Prostate gland (tissue), 2 donors: ENCODE measurements at regions not wholly inside any gene's neighbourhood (a gene's known extent, or its start where the extent isn't known, plus 50 kb on each side); places are given as distances from the start of the nearest gene placed in this dataset.

ENCODE experiments used
- DNase-seq: peaks from one replicate; pipeline ENCODE4 v3.0.0-alpha.2; 2019; ENCODE audit warnings: low spot score
- H3K27ac ChIP-seq, 2 donors: fragments of 200-600 bp; sonication (generic); 2 replicates each; pipeline ENCODE4 v1.5.1; 2017 to 2019
- H3K27me3 ChIP-seq: fragments of 200-600 bp; sonication (generic); replicated peaks from 2 replicates; pipeline ENCODE4 v1.5.1; 2019; ENCODE audit not compliant: insufficient read depth
- H3K36me3 ChIP-seq, 2 donors: fragments of 200-600 bp; sonication (generic); 1 replicate in 1 of 2; 2 replicates in 1 of 2; pipeline versions ENCODE4 v1.5.1 to v1.8.1; 2017 to 2019
- H3K4me1 ChIP-seq: fragments of 200-600 bp; sonication (generic); replicated peaks from 2 replicates; pipeline ENCODE4 v1.5.1; 2019
- H3K4me3 ChIP-seq, 2 donors: fragments of 200-600 bp; sonication (generic); 2 replicates each; pipeline ENCODE4 v1.5.1; 2017 to 2019
- H3K9me3 ChIP-seq: fragments of 200-600 bp; sonication (generic); 2 replicates; pipeline ENCODE4 v1.5.1; 2017
- POLR2A ChIP-seq: fragments of 450-650 bp; IDR thresholded peaks from one replicate; pipeline ENCODE4 v1.6.1; 2016; ENCODE audit warnings: antibody characterized with exemption, mild to moderate bottlenecking
- POLR2AphosphoS5 ChIP-seq: sonication (generic); formaldehyde crosslinking; IDR thresholded peaks from one replicate; pipeline ENCODE4 v1.6.1; 2017; ENCODE audit warnings: antibody characterized with exemption
- WGBS: methylation state at CpG from one replicate; pipeline ENCODE4 v1.1.5; 2018; 5-methylcytosine and 5-hydroxymethylcytosine counted together
- intact Hi-C: fragments of 100-400 bp; cut with DNase I; formaldehyde crosslinking; loops from one replicate; pipeline ENCODE4 v1.14.2; 2022
- TF ChIP-seq, protein P1 (sequence below), 4 experiments: fragments of 200-600 bp in 2 of 4; fragments of 450-650 bp in 2 of 4; sonication (generic) in 2 of 4; IDR thresholded peaks; 1 replicate in 3 of 4; 2 replicates in 1 of 4; pipeline ENCODE4 v1.5.1; 2016 to 2019; ENCODE audit warnings: antibody characterized with exemption in 4 of 4, mild to moderate bottlenecking in 2 of 4, moderate library complexity in 2 of 4

GRCh38 chr5:125325488-125326149 is 579.2 kb upstream of the ZNF608 start:
- H3K4me1 ChIP-seq, result no peaks in the 10 kb centered on the region
- DNase-seq, result no peak
- WGBS, result 65% methylated on average over 4 of the region's 4 CpGs
- intact Hi-C loops, result no loop called here
- no peaks in the 10 kb centered on the region for H3K9me3 ChIP-seq
- no peak overlapping the region for H3K4me3 ChIP-seq
- H3K36me3 ChIP-seq, result no peaks in the 10 kb centered on the region
- no peak overlapping the region for H3K27ac ChIP-seq
- no peaks in the 10 kb centered on the region for H3K27me3 ChIP-seq
- no peak for TF ChIP-seq POLR2AphosphoS5
- TF ChIP-seq, protein P1, sequence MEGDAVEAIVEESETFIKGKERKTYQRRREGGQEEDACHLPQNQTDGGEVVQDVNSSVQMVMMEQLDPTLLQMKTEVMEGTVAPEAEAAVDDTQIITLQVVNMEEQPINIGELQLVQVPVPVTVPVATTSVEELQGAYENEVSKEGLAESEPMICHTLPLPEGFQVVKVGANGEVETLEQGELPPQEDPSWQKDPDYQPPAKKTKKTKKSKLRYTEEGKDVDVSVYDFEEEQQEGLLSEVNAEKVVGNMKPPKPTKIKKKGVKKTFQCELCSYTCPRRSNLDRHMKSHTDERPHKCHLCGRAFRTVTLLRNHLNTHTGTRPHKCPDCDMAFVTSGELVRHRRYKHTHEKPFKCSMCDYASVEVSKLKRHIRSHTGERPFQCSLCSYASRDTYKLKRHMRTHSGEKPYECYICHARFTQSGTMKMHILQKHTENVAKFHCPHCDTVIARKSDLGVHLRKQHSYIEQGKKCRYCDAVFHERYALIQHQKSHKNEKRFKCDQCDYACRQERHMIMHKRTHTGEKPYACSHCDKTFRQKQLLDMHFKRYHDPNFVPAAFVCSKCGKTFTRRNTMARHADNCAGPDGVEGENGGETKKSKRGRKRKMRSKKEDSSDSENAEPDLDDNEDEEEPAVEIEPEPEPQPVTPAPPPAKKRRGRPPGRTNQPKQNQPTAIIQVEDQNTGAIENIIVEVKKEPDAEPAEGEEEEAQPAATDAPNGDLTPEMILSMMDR (IDR thresholded peaks at IDR 0.05), result no peak
- no peak for TF ChIP-seq POLR2A

DNA sequence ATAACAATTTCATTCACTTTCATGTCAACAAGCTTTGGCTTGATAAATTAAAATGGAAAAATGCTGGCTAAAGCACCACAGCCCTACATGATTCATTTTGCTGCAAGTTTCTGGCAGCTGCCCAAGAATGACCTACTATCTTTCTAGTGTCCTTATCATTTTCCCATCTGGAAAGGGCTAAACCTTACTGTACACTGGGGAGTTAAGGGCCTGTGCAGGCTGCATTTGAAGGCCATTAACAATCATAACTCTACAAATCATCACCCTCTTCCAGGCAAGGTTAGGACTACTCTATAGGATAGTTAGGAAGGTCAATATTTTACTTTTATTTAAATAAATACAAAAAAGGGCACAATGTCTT is 579.7 kb upstream of the ZNF608 start:
- H3K4me1 ChIP-seq, result no peaks in the 10 kb centered on the region
- H3K27me3 ChIP-seq, result no peaks in the 10 kb centered on the region
- no peaks in the 10 kb centered on the region for H3K36me3 ChIP-seq
- no peak for DNase-seq
- intact Hi-C loops, result no loop called here
- TF ChIP-seq POLR2AphosphoS5, result no peak
- no peak overlapping the region for H3K27ac ChIP-seq
- H3K9me3 ChIP-seq, result no peaks in the 10 kb centered on the region
- no peak overlapping the region for H3K4me3 ChIP-seq

GRCh38 chr5:125327676-125328075 is 581.2 kb upstream of the ZNF608 start:
- no peaks in the 10 kb centered on the region for H3K4me1 ChIP-seq
- TF ChIP-seq POLR2AphosphoS5, result no peak
- TF ChIP-seq, protein P1 (IDR thresholded peaks at IDR 0.05), result no peak
- TF ChIP-seq POLR2A, result no peak
- intact Hi-C loops, result no loop called here
- 85% methylated on average over 3 of the region's 3 CpGs for WGBS
- no peak overlapping the region for H3K27ac ChIP-seq
- H3K36me3 ChIP-seq, result no peaks in the 10 kb centered on the region
- H3K27me3 ChIP-seq, result no peaks in the 10 kb centered on the region
- H3K4me3 ChIP-seq, result no peak overlapping the region
- DNase-seq, result no peak
- H3K9me3 ChIP-seq, result no peaks in the 10 kb centered on the region

GRCh38 chr5:125331987-125332598 is 585.7 kb upstream of the ZNF608 start:
- no peak for DNase-seq

GRCh38 chr5:125333416-125333815 is 587.0 kb upstream of the ZNF608 start:
- intact Hi-C loops, result no loop called here
- DNase-seq, result no peak
- Histone ChIP-seq H3K36me3 (no peaks in the 10 kb centered on the region), H3K9me3 (no peaks in the 10 kb centered on the region), H3K27me3 (no peaks in the 10 kb centered on the region), H3K4me3 (no peak overlapping the region), H3K27ac (no peak overlapping the region), H3K4me1 (no peaks in the 10 kb centered on the region)
- WGBS, result 23% methylated on average over 2 of the region's 2 CpGs
- TF ChIP-seq, protein P1 (IDR thresholded peaks at IDR 0.05), result no peak
- TF ChIP-seq POLR2A, result no peak
- no peak for TF ChIP-seq POLR2AphosphoS5

More at GRCh38 chr5:125331987-125332598, 585.7 kb upstream of the ZNF608 start:
- H3K27ac ChIP-seq, result no peak overlapping the region
- intact Hi-C loops, result no loop called here
- 57% methylated on average over 1 of the region's 1 CpG for WGBS
- no peak overlapping the region for H3K4me3 ChIP-seq
- no peaks in the 10 kb centered on the region for H3K36me3 ChIP-seq
- no peaks in the 10 kb centered on the region for H3K9me3 ChIP-seq
- no peaks in the 10 kb centered on the region for H3K27me3 ChIP-seq
- TF ChIP-seq POLR2AphosphoS5 (no peak), POLR2A (no peak)
- TF ChIP-seq, protein P1 (IDR thresholded peaks at IDR 0.05), result no peak
- no peaks in the 10 kb centered on the region for H3K4me1 ChIP-seq
